HG03558 (cell line): ENCODE measurements at regions not wholly inside any gene's neighbourhood (a gene's known extent, or its start where the extent isn't known, plus 50 kb on each side); places are given as distances from the start of the nearest gene placed in this dataset.

Experiments
- ATAC-seq: cut with Tn5 transposase; IDR thresholded peaks from one replicate; pipeline ENCODE4 v1.9.1; 2021; ENCODE audit warnings: moderate number of reproducible peaks; ENCODE audit not compliant: unreplicated experiment; ENCODE audit errors: extremely low read depth

GRCh38 chrX:78496483-78496882, 162.6 kb downstream of the RTL3 start:
- ATAC-seq, result no peak

GRCh38 chrX:78493180-78493579, 165.8 kb upstream of the CYSLTR1 start:
- ATAC-seq, result peak; percentile 49

GRCh38 chrX:78476701-78477100, 149.3 kb upstream of the CYSLTR1 start:
- no peak for ATAC-seq

- no peak for ATAC-seq
These were observed 129.5 kb upstream of the CYSLTR1 start for GRCh38 chrX:78456909-78457308.

- no peak for ATAC-seq
These were observed 128.5 kb upstream of the CYSLTR1 start for GRCh38 chrX:78455901-78456300.

- ATAC-seq, result no peak
These were observed 124.9 kb upstream of the CYSLTR1 start for GRCh38 chrX:78452356-78452755.

- ATAC-seq, result no peak
These were observed 110.2 kb upstream of the CYSLTR1 start for GRCh38 chrX:78437621-78438020.

- no peak for ATAC-seq
These were observed 101.8 kb upstream of the CYSLTR1 start for GRCh38 chrX:78429172-78429571.

GRCh38 chrX:78388663-78389062, 61.3 kb upstream of the CYSLTR1 start:
- ATAC-seq, result no peak

GRCh38 chrX:78387364-78387763, 60.0 kb upstream of the CYSLTR1 start:
- ATAC-seq, result no peak

GRCh38 chrX:78384486-78384885, 57.1 kb upstream of the CYSLTR1 start:
- no peak for ATAC-seq

GRCh38 chrX:78383594-78383993, 56.2 kb upstream of the CYSLTR1 start:
- ATAC-seq, result no peak

GRCh38 chrX:78378476-78379115, 51.2 kb upstream of the CYSLTR1 start:
- ATAC-seq, result no peak
